H1 (cell line): ENCODE measurements at regions not wholly inside any gene's neighbourhood (a gene's known extent, or its start where the extent isn't known, plus 50 kb on each side); places are given as distances from the start of the nearest gene placed in this dataset.

Experiments used
- CTCF ChIP-seq, 3 experiments: IDR thresholded peaks; 1 replicate in 2 of 3; 2 replicates in 1 of 3; pipeline versions ENCODE4 v1.5.1 to v1.6.1; 2011; ENCODE audit warnings: low read length in 3 of 3, mild to moderate bottlenecking in 3 of 3, inconsistent platforms in 2 of 3, low read depth in 1 of 3, moderate library complexity in 1 of 3; ENCODE audit not compliant: insufficient read depth in 1 of 3; ENCODE audit errors: control extremely low read depth in 1 of 3
- EGR1 ChIP-seq: IDR thresholded peaks from 2 replicates; pipeline ENCODE4 v1.6.1; 2011; ENCODE audit warnings: low read depth, low read length, borderline replicate concordance
- EZH2 ChIP-seq: fragments of 200-600 bp; sonication (generic); IDR thresholded peaks from 2 replicates; pipeline ENCODE4 v1.7.1; 2012; ENCODE audit warnings: low read depth, mild to moderate bottlenecking, moderate library complexity, low read length, inconsistent platforms; ENCODE audit not compliant: severe bottlenecking
- GABPA ChIP-seq: IDR thresholded peaks from 2 replicates; pipeline ENCODE4 v1.6.1; 2011; ENCODE audit warnings: mild to moderate bottlenecking, low read length, moderate library complexity, borderline replicate concordance; ENCODE audit not compliant: insufficient read depth
- POLR2A ChIP-seq, 2 experiments: IDR thresholded peaks; 1 replicate in 1 of 2; 2 replicates in 1 of 2; pipeline ENCODE4 v1.6.1; 2011; ENCODE audit warnings: low read depth in 2 of 2, low read length in 2 of 2, mild to moderate bottlenecking in 2 of 2; ENCODE audit errors: control extremely low read depth in 1 of 2
- SRF ChIP-seq: IDR thresholded peaks from 2 replicates; pipeline ENCODE4 v1.6.1; 2011; ENCODE audit warnings: mild to moderate bottlenecking, low read depth, low read length, moderate library complexity
- TF ChIP-seq, protein P1 (sequence below): IDR thresholded peaks from 2 replicates; pipeline ENCODE4 v1.6.1; 2011; ENCODE audit warnings: low read length, improper control_type of control experiment

DNA sequence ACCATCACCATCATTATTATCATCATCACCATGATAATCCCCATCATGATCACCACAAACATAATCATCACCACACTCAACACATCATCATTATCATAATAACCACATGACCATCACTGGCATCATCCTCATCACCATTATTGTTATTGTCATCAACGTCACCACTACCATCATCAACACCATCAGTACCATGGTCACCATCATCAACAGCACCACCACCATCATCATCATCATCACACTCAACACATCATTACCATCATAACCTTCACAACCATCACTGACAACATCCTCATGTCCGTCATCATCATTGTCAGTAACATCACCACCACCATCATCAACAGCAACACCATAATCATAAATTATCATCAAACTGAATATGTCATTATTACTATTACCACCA lies 73.2 kb downstream of the MBD3L1 start:
- no peak for TF ChIP-seq EZH2
- TF ChIP-seq CTCF (IDR thresholded peaks at IDR 0.05; ENCODE audit: control extremely low read depth in 1 of 3, insufficient read depth in 1 of 3, low read depth in 1 of 3, low read length in 3 of 3): no peak
- no peak for TF ChIP-seq POLR2A (IDR thresholded peaks at IDR 0.05; ENCODE audit: control extremely low read depth in 1 of 2, low read depth in 2 of 2, low read length in 2 of 2)
- TF ChIP-seq, protein P1, sequence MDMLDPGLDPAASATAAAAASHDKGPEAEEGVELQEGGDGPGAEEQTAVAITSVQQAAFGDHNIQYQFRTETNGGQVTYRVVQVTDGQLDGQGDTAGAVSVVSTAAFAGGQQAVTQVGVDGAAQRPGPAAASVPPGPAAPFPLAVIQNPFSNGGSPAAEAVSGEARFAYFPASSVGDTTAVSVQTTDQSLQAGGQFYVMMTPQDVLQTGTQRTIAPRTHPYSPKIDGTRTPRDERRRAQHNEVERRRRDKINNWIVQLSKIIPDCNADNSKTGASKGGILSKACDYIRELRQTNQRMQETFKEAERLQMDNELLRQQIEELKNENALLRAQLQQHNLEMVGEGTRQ: no peak
- no peak for TF ChIP-seq EGR1
- TF ChIP-seq GABPA: no peak
- TF ChIP-seq SRF: no peak
